Right atrium auricular region (tissue), 2 donors: ENCODE measurements at regions not wholly inside any gene's neighbourhood (a gene's known extent, or its start where the extent isn't known, plus 50 kb on each side); places are given as distances from the start of the nearest gene placed in this dataset.

Experiments used
- DNase-seq: peaks from one replicate; pipeline ENCODE4 v3.0.0-alpha.2; 2019; ENCODE audit warnings: low spot score
- H3K27ac ChIP-seq, 2 donors: fragments of 200-600 bp; sonication (generic); 1 replicate in 1 of 2; 2 replicates in 1 of 2; pipeline ENCODE4 v1.5.1; 2016 to 2019
- H3K27me3 ChIP-seq, 2 donors: fragments of 200-600 bp; sonication (generic); one replicate each; pipeline versions ENCODE4 v1.5.1 to v1.6.0; 2017 to 2019
- H3K36me3 ChIP-seq: fragments of 200-600 bp; sonication (generic); one replicate; pipeline ENCODE4 v1.5.1; 2016
- H3K4me1 ChIP-seq, 2 donors: fragments of 200-600 bp; sonication (generic); one replicate each; pipeline versions ENCODE4 v1.5.1 to v1.6.0; 2017 to 2019
- H3K4me3 ChIP-seq, 2 donors: fragments of 200-600 bp; sonication (generic); 1 replicate in 1 of 2; 2 replicates in 1 of 2; pipeline ENCODE4 v1.5.1; 2017 to 2019; ENCODE audit warnings: mild to moderate bottlenecking in 1 of 2, moderate library complexity in 1 of 2
- H3K9me3 ChIP-seq, 2 donors: fragments of 200-600 bp; sonication (generic); one replicate each; pipeline ENCODE4 v1.5.1; 2019
- TF ChIP-seq, protein P1 (sequence below), 2 donors: fragments of 200-600 bp; sonication (generic); IDR thresholded peaks; one replicate each; pipeline ENCODE4 v1.5.1; 2019; ENCODE audit warnings: antibody characterized with exemption in 2 of 2

GRCh38 chr12:132410849-132411248 is 79.1 kb upstream of the FBRSL1 start:
- Histone ChIP-seq H3K4me1 (peaks cover 0 to 10% of the 10 kb centered on the region in 2 donors), H3K36me3 (no peaks in the 10 kb centered on the region), H3K27me3 (peaks cover 0 to 6% of the 10 kb centered on the region in 2 donors), H3K27ac (no peak overlapping the region), H3K4me3 (no peak overlapping the region), H3K9me3 (no peaks in the 10 kb centered on the region)
- TF ChIP-seq, protein P1, sequence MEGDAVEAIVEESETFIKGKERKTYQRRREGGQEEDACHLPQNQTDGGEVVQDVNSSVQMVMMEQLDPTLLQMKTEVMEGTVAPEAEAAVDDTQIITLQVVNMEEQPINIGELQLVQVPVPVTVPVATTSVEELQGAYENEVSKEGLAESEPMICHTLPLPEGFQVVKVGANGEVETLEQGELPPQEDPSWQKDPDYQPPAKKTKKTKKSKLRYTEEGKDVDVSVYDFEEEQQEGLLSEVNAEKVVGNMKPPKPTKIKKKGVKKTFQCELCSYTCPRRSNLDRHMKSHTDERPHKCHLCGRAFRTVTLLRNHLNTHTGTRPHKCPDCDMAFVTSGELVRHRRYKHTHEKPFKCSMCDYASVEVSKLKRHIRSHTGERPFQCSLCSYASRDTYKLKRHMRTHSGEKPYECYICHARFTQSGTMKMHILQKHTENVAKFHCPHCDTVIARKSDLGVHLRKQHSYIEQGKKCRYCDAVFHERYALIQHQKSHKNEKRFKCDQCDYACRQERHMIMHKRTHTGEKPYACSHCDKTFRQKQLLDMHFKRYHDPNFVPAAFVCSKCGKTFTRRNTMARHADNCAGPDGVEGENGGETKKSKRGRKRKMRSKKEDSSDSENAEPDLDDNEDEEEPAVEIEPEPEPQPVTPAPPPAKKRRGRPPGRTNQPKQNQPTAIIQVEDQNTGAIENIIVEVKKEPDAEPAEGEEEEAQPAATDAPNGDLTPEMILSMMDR (IDR thresholded peaks at IDR 0.05), result no peak
- no peak for DNase-seq

DNA sequence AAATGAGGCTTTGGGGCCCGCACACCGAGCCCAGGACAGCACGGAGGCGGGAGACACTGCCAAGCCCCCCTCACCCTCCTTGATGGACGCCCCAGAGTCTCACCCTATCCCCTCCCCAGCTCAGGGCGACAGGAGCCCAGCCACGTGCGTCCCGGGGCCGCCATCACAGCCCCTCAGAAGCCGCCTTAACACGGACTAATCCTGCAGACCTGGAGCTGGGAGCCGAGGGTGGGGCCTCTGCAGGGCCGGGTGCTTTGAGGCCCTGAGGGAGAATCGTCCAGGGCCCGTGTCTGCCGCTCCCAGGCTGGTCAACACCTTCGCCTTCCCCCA is 79.7 kb upstream of the FBRSL1 start:
- H3K4me1 ChIP-seq, result peaks cover 0 to 10% of the 10 kb centered on the region in 2 donors
- TF ChIP-seq, protein P1 (IDR thresholded peaks at IDR 0.05), result no peak
- H3K27me3 ChIP-seq, result peaks cover 0 to 6% of the 10 kb centered on the region in 2 donors
- H3K4me3 ChIP-seq, result no peak overlapping the region
- H3K9me3 ChIP-seq, result no peaks in the 10 kb centered on the region
- H3K27ac ChIP-seq, result no peak overlapping the region
- DNase-seq, result no peak
- H3K36me3 ChIP-seq, result no peaks in the 10 kb centered on the region

DNA sequence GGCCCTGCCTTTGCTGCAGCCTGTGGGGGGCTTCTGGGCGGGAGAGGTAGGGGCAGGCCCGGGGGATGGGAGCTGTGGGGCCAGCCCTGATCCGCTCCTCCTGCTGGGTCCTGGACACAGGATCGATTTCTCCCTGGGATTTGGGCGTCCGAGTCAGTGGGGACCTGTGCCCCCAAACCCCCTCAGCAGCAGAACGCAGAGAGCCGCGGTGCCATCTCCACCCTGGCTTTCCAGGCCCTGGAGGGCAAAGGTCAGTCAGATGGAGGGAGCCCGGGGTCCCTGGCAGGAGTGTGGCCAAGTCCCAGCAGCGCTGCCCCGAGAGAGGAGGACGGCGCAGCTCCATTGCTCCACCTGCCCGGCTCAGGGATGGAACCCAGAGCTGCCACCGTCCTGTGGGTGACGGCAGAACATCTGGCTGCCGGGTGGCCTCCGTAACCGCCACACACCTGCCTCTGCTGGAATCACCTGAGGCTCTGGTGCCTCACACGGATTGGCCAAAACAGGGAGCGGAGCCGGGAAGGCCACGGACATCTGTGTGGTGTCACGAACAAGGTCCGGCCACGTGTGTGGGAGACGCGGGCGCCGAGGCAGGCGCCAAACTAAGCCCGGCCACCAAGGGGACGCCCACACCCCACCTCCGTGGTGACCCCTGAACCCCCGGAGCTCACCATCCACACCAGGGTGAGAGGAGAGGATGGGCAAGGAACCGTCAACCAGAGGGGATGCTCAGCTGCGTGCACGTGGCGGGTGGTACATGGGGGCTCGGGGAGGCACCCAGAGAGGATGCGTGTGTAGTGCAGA is 80.3 kb upstream of the FBRSL1 start:
- Histone ChIP-seq H3K9me3 (no peaks in the 10 kb centered on the region), H3K27ac (no peak overlapping the region), H3K4me1 (peaks cover 0 to 4% of the 10 kb centered on the region in 2 donors), H3K27me3 (peaks cover 0 to 6% of the 10 kb centered on the region in 2 donors), H3K4me3 (no peak overlapping the region), H3K36me3 (no peaks in the 10 kb centered on the region)
- TF ChIP-seq, protein P1 (IDR thresholded peaks at IDR 0.05), result no peak
- DNase-seq, result no peak

GRCh38 chr12:132408626-132409494 is 79.5 kb upstream of the GALNT9 start:
- Histone ChIP-seq H3K9me3 (no peaks in the 10 kb centered on the region), H3K27me3 (no peaks in the 10 kb centered on the region), H3K4me3 (no peak overlapping the region), H3K27ac (no peak overlapping the region), H3K4me1 (no peaks in the 10 kb centered on the region), H3K36me3 (no peaks in the 10 kb centered on the region)
- TF ChIP-seq, protein P1 (IDR thresholded peaks at IDR 0.05), result no peak
- DNase-seq, result no peak

- no peak for DNase-seq
- Histone ChIP-seq H3K36me3 (no peaks in the 10 kb centered on the region), H3K4me1 (no peaks in the 10 kb centered on the region), H3K9me3 (no peaks in the 10 kb centered on the region), H3K27ac (no peak overlapping the region), H3K27me3 (no peaks in the 10 kb centered on the region), H3K4me3 (no peak overlapping the region)
- TF ChIP-seq, protein P1 (IDR thresholded peaks at IDR 0.05), result no peak
Observed at GRCh38 chr12:132407992-132408391, 78.6 kb upstream of the GALNT9 start.
